Activated B cell treated with CpG ODN at 0.5 μM for 24 hours (primary cell): ENCODE measurements at regions not wholly inside any gene's neighbourhood (a gene's known extent, or its start where the extent isn't known, plus 50 kb on each side); places are given as distances from the start of the nearest gene placed in this dataset.

ENCODE experiments used
- ATAC-seq: fragments of 200-7000 bp; cut with Tn5 transposase; one replicate; pipeline ENCODE4 v1.10.0; 2021; ENCODE audit warnings: low read depth, mild to moderate bottlenecking, moderate library complexity
- CTCF ChIA-PET: fragments of 350-600 bp; sonication (Branson Sonifier 250); formaldehyde crosslinking; loops from one replicate; lab custom pipeline; 2021; ENCODE audit warnings: antibody characterized with exemption; lab: Charles Lee
- POLR2A ChIA-PET: fragments of 350-600 bp; sonication (Branson Sonifier 250); formaldehyde crosslinking; loops from one replicate; lab custom pipeline; 2021; ENCODE audit warnings: antibody characterized with exemption; lab: Charles Lee
- DNase-seq: peaks from one replicate; pipeline ENCODE4 v3.0.0; 2022
- H3K27ac Mint-ChIP-seq: one replicate; pipeline ENCODE4 v1.8.0; 2020; ENCODE audit warnings: mixed read lengths
- H3K27me3 Mint-ChIP-seq: one replicate; pipeline ENCODE4 v1.8.0; 2021; ENCODE audit warnings: mixed read lengths
- H3K36me3 Mint-ChIP-seq: one replicate; pipeline ENCODE4 v1.8.0; 2021; ENCODE audit warnings: low read depth, mixed read lengths
- H3K4me1 Mint-ChIP-seq: one replicate; pipeline ENCODE4 v1.8.0; 2021; ENCODE audit warnings: mixed read lengths
- H3K4me3 Mint-ChIP-seq: one replicate; pipeline ENCODE4 v1.8.0; 2020; ENCODE audit warnings: mild to moderate bottlenecking, mixed read lengths
- H3K9me3 Mint-ChIP-seq: one replicate; pipeline ENCODE4 v1.8.0; 2020; ENCODE audit warnings: mixed read lengths
- CTCF ChIP-seq: fragments of 200-600 bp; IDR thresholded peaks from one replicate; pipeline ENCODE4 v1.8.0; 2022; ENCODE audit warnings: antibody characterized with exemption, mild to moderate bottlenecking
- intact Hi-C: fragments of 100-400 bp; cut with micrococcal nuclease; formaldehyde crosslinking; loops from one replicate; pipeline ENCODE4 v1.15.1; 2024

DNA sequence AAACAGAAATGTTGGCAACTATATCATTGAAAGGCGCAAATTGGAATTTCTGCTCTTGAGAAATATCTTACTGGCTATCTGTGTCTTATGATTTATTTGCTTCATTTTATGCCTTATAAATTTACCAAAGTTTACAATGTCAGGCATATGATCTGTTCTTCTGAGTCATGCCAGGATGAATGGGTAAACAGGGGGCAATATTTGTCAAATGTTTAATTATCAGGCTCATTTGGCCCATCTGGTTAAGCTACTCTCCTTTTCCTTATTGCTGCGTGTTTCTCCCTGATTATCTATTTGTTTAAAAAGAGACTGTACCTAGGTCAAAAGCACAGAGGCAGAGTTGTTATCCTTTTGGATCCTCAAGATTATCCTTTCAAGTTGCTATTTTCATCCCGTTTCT lies 903.8 kb upstream of the PCDH10 start:
- CTCF ChIA-PET = no interaction called here
- Mint-ChIP-seq H3K4me1 (no peaks in the 10 kb centered on the region), H3K36me3 (no peaks in the 10 kb centered on the region), H3K27me3 (no peaks in the 10 kb centered on the region), H3K27ac (no peak overlapping the region), H3K9me3 (no peaks in the 10 kb centered on the region), H3K4me3 (no peak overlapping the region)
- ATAC-seq (no peak), DNase-seq (no peak)
- no peak for TF ChIP-seq CTCF
- POLR2A ChIA-PET = no interaction called here
- intact Hi-C loops = no loop called here

GRCh38 chr4:132264176-132264575 lies 884.9 kb upstream of the PCDH10 start:
- Mint-ChIP-seq H3K36me3 (no peaks in the 10 kb centered on the region), H3K9me3 (peaks cover 2% of the 10 kb centered on the region), H3K27me3 (no peaks in the 10 kb centered on the region), H3K4me1 (no peaks in the 10 kb centered on the region), H3K27ac (no peak overlapping the region), H3K4me3 (no peak overlapping the region)
- DNase-seq (no peak), ATAC-seq (no peak)
- ChIA-PET CTCF (no interaction called here), POLR2A (no interaction called here)
- no peak for TF ChIP-seq CTCF
- intact Hi-C loops = no loop called here

DNA sequence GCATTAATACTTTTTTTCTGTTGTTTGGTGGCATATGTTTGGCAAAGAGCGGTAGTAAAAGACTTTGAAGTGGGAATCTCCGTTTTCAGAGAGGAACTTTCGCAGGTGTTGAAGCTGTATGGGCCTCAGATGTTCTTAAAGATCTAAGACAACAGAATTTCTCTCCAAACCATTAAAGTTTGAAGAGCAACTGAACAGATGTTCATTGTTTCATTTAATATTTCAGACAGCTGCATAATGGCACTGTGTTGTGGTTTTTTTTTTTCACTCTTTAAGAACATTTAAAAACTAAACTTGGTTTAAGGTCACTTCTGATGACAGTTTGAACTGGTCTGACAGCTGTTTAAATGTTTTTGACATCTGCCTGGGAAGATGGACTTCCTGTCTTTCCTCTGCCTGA lies 882.7 kb upstream of the PCDH10 start:
- TF ChIP-seq CTCF = no peak
- CTCF ChIA-PET = no interaction called here
- no peak overlapping the region for H3K27ac Mint-ChIP-seq

GRCh38 chr4:132267321-132267720 lies 881.8 kb upstream of the PCDH10 start:
- no peak overlapping the region for H3K27ac Mint-ChIP-seq
- H3K4me3 Mint-ChIP-seq = no peak overlapping the region
- H3K4me1 Mint-ChIP-seq = no peaks in the 10 kb centered on the region
- ChIA-PET CTCF (no interaction called here), POLR2A (no interaction called here)
- ATAC-seq (no peak), DNase-seq (no peak)
- TF ChIP-seq CTCF = no peak
- intact Hi-C loops = no loop called here
- peaks cover 2% of the 10 kb centered on the region for H3K9me3 Mint-ChIP-seq
- no peaks in the 10 kb centered on the region for H3K36me3 Mint-ChIP-seq
- no peaks in the 10 kb centered on the region for H3K27me3 Mint-ChIP-seq

More for the DNA sequence above, 882.7 kb upstream of the PCDH10 start:
- Mint-ChIP-seq H3K4me1 (no peaks in the 10 kb centered on the region), H3K9me3 (peaks cover 2% of the 10 kb centered on the region), H3K4me3 (no peak overlapping the region), H3K27me3 (no peaks in the 10 kb centered on the region), H3K36me3 (no peaks in the 10 kb centered on the region)
- DNase-seq = no peak
- POLR2A ChIA-PET = no interaction called here
- intact Hi-C loops = no loop called here
- no peak for ATAC-seq

- no peak overlapping the region for H3K4me3 Mint-ChIP-seq
- ChIA-PET CTCF (no interaction called here), POLR2A (no interaction called here)
- no peaks in the 10 kb centered on the region for H3K36me3 Mint-ChIP-seq
- no peak overlapping the region for H3K27ac Mint-ChIP-seq
- DNase-seq (no peak), ATAC-seq (no peak)
- no peaks in the 10 kb centered on the region for H3K27me3 Mint-ChIP-seq
- no peaks in the 10 kb centered on the region for H3K9me3 Mint-ChIP-seq
- no peak for TF ChIP-seq CTCF
- H3K4me1 Mint-ChIP-seq = no peaks in the 10 kb centered on the region
- intact Hi-C loops = no loop called here
These were observed 879.6 kb upstream of the PCDH10 start for GRCh38 chr4:132269303-132269990.
